IMR-90 (cell line): ENCODE measurements at regions not wholly inside any gene's neighbourhood (a gene's known extent, or its start where the extent isn't known, plus 50 kb on each side); places are given as distances from the start of the nearest gene placed in this dataset.
"Not testable (repeated sequence)": the region's sequence is repeated elsewhere in the genome, so short reads cannot be mapped to it uniquely, and the experiment has no call there.

ENCODE experiments used
- CEBPB ChIP-seq: IDR thresholded peaks from 2 replicates; pipeline ENCODE4 v1.6.1; 2012; ENCODE audit warnings: low read depth, low read length, improper control_type of control experiment
- CTCF ChIP-seq: conservative IDR thresholded peaks from 2 replicates; pipeline ENCODE4 v1.5.1; 2012; ENCODE audit warnings: mild to moderate bottlenecking, low read depth, low read length, improper control_type of control experiment
- MXI1 ChIP-seq: IDR thresholded peaks from 2 replicates; pipeline ENCODE4 v1.6.1; 2012; ENCODE audit warnings: low read depth, mild to moderate bottlenecking, low read length, moderate library complexity, borderline replicate concordance
- POLR2A ChIP-seq: IDR thresholded peaks from 2 replicates; pipeline ENCODE4 v1.6.1; 2012; ENCODE audit warnings: mild to moderate bottlenecking, low read depth, low read length
- RAD21 ChIP-seq: IDR thresholded peaks from 2 replicates; pipeline ENCODE4 v1.6.1; 2012; ENCODE audit warnings: low read length, improper control_type of control experiment

GRCh38 chrX:110550854-110551253 is 192.2 kb downstream of the RTL9 start:
- TF ChIP-seq CTCF, POLR2A, CEBPB, RAD21, MXI1: not testable (repeated sequence)
